ENCODE measurements at regions not wholly inside any gene's neighbourhood (a gene's known extent, or its start where the extent isn't known, plus 50 kb on each side); places are given as distances from the start of the nearest gene placed in this dataset.

DNA sequence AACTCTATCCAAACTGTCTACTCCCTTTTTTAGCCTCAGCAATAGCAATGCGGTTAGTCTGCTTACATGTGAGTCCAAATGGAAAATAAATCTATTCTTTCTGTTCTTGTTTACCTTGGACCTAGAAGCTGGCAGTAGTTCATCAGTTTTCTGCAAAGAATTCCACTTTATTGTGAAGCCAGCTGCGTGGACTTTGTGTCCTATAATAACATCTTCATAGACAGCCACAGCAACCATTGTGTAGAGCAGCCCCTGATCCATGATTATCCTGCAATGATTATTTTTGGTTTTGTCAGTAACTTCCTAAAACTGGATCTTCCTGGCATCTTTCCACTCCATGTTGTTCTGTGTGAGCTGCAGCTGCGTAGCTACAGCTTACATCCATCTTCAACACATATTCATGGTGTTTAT lies 408.7 kb downstream of the NUF2 start:
- TF ChIP-seq, protein P1, sequence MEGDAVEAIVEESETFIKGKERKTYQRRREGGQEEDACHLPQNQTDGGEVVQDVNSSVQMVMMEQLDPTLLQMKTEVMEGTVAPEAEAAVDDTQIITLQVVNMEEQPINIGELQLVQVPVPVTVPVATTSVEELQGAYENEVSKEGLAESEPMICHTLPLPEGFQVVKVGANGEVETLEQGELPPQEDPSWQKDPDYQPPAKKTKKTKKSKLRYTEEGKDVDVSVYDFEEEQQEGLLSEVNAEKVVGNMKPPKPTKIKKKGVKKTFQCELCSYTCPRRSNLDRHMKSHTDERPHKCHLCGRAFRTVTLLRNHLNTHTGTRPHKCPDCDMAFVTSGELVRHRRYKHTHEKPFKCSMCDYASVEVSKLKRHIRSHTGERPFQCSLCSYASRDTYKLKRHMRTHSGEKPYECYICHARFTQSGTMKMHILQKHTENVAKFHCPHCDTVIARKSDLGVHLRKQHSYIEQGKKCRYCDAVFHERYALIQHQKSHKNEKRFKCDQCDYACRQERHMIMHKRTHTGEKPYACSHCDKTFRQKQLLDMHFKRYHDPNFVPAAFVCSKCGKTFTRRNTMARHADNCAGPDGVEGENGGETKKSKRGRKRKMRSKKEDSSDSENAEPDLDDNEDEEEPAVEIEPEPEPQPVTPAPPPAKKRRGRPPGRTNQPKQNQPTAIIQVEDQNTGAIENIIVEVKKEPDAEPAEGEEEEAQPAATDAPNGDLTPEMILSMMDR (IDR thresholded peaks at IDR 0.05; ENCODE audit: poor library complexity, severe bottlenecking), result no peak
- TF ChIP-seq MXI1 (conservative IDR thresholded peaks at IDR 0.05; ENCODE audit: poor library complexity, severe bottlenecking), result no peak
- Histone ChIP-seq H3K9me2 (ENCODE audit: insufficient read depth, low read length) (no peaks in the 10 kb centered on the region), H3K9me3 (ENCODE audit: low read length) (no peaks in the 10 kb centered on the region), H3K27ac (ENCODE audit: low read length) (no peak overlapping the region), H4K20me1 (ENCODE audit: insufficient read depth) (no peaks in the 10 kb centered on the region), H3K4me2 (ENCODE audit: low read length) (no peak overlapping the region), H3K9ac (ENCODE audit: low read length) (no peak overlapping the region), H3F3A (ENCODE audit: insufficient read depth, low read length, poor library complexity, severe bottlenecking) (no peaks in the 10 kb centered on the region), H3K4me3 (ENCODE audit: low read length) (no peak overlapping the region), H2AFZ (ENCODE audit: low read depth, low read length) (no peak overlapping the region), H3K27me3 (ENCODE audit: insufficient read depth, low read depth, low read length) (no peaks in the 10 kb centered on the region), H3K36me3 (ENCODE audit: insufficient read depth, low read length) (no peaks in the 10 kb centered on the region), H3K79me2 (replicated peaks; ENCODE audit: insufficient read depth, low read length) (no peaks in the 10 kb centered on the region)

DNA sequence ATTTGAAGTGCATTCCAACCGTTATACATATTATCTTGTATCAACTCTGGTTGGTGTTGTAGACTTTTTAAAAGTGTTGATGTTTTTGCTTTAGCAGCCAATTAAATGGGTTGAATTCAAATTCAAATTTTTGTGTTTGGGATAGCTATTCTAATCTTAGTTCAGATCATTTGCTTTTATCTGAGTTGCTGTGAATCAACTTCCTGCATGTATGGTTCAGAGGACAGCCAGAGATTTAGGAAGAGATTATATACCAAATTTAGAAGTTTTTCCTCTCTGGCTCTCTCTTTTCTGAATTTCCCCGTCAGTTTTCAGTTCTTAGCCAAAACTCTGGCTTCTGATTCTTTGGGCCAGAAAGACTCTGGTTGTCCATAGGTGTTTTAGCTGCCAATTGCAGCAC lies 415.5 kb downstream of the NUF2 start:
- H3F3A ChIP-seq (ENCODE audit: insufficient read depth, low read length, poor library complexity, severe bottlenecking), result no peaks in the 10 kb centered on the region
- no peaks in the 10 kb centered on the region for H3K9me2 ChIP-seq (ENCODE audit: insufficient read depth, low read length)
- H3K9ac ChIP-seq (ENCODE audit: low read length), result no peak overlapping the region
- no peaks in the 10 kb centered on the region for H3K36me3 ChIP-seq (ENCODE audit: insufficient read depth, low read length)
- no peaks in the 10 kb centered on the region for H3K27me3 ChIP-seq (ENCODE audit: insufficient read depth, low read depth, low read length)
- H3K4me3 ChIP-seq (ENCODE audit: low read length), result no peak overlapping the region
- H3K79me2 ChIP-seq (replicated peaks; ENCODE audit: insufficient read depth, low read length), result no peaks in the 10 kb centered on the region
- H2AFZ ChIP-seq (ENCODE audit: low read depth, low read length), result no peak overlapping the region
- no peak overlapping the region for H3K4me2 ChIP-seq (ENCODE audit: low read length)
- TF ChIP-seq TAF1 (IDR thresholded peaks at IDR 0.05; ENCODE audit: low read depth) (no peak), POLR2AphosphoS5 (IDR thresholded peaks at IDR 0.05) (no peak), EZH2 (IDR thresholded peaks at IDR 0.05; ENCODE audit: borderline replicate concordance, insufficient read depth, low read length, poor library complexity, severe bottlenecking) (no peak), SMC3 (conservative IDR thresholded peaks at IDR 0.05; ENCODE audit: poor library complexity) (no peak), MXI1 (conservative IDR thresholded peaks at IDR 0.05; ENCODE audit: poor library complexity, severe bottlenecking) (no peak), RAD21 (conservative IDR thresholded peaks at IDR 0.05) (no peak), EP300 (conservative IDR thresholded peaks at IDR 0.05; ENCODE audit: poor library complexity, severe bottlenecking) (no peak)
- TF ChIP-seq, protein P1 (IDR thresholded peaks at IDR 0.05; ENCODE audit: poor library complexity, severe bottlenecking), result no peak
- TF ChIP-seq, protein P2, sequence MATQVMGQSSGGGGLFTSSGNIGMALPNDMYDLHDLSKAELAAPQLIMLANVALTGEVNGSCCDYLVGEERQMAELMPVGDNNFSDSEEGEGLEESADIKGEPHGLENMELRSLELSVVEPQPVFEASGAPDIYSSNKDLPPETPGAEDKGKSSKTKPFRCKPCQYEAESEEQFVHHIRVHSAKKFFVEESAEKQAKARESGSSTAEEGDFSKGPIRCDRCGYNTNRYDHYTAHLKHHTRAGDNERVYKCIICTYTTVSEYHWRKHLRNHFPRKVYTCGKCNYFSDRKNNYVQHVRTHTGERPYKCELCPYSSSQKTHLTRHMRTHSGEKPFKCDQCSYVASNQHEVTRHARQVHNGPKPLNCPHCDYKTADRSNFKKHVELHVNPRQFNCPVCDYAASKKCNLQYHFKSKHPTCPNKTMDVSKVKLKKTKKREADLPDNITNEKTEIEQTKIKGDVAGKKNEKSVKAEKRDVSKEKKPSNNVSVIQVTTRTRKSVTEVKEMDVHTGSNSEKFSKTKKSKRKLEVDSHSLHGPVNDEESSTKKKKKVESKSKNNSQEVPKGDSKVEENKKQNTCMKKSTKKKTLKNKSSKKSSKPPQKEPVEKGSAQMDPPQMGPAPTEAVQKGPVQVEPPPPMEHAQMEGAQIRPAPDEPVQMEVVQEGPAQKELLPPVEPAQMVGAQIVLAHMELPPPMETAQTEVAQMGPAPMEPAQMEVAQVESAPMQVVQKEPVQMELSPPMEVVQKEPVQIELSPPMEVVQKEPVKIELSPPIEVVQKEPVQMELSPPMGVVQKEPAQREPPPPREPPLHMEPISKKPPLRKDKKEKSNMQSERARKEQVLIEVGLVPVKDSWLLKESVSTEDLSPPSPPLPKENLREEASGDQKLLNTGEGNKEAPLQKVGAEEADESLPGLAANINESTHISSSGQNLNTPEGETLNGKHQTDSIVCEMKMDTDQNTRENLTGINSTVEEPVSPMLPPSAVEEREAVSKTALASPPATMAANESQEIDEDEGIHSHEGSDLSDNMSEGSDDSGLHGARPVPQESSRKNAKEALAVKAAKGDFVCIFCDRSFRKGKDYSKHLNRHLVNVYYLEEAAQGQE (IDR thresholded peaks at IDR 0.05; ENCODE audit: borderline replicate concordance), result no peak
- no peaks in the 10 kb centered on the region for H4K20me1 ChIP-seq (ENCODE audit: insufficient read depth)
- no peaks in the 10 kb centered on the region for H3K9me3 ChIP-seq (ENCODE audit: low read length)
- no peak overlapping the region for H3K27ac ChIP-seq (ENCODE audit: low read length)

All from neural cell (in vitro differentiated cells).